ENCODE measurements at regions not wholly inside any gene's neighbourhood (a gene's known extent, or its start where the extent isn't known, plus 50 kb on each side); places are given as distances from the start of the nearest gene placed in this dataset.

- TF ChIP-seq ZNF462 (CRISPR knock-in tag; IDR thresholded peaks at IDR 0.05) (no peak), REST (IDR thresholded peaks at IDR 0.05; ENCODE audit: unreplicated experiment) (no peak), STAT1 (IDR thresholded peaks at IDR 0.05; ENCODE audit: unreplicated experiment) (no peak), ZNF331 (CRISPR knock-in tag; IDR thresholded peaks at IDR 0.05; ENCODE audit: low read depth) (no peak)
Observed at GRCh38 chr6:128572294-128572693, 51.9 kb upstream of the PTPRK start (continued).

GRCh38 chr6:128570680-128571063 lies 50.3 kb upstream of the PTPRK start:
- H3K4me1 Mint-ChIP-seq, result peaks cover 11% of the 10 kb centered on the region
- Histone ChIP-seq H3K36me3 (ENCODE audit: insufficient read depth) (no peaks in the 10 kb centered on the region), H4K20me1 (replicated peaks; ENCODE audit: insufficient read depth) (no peaks in the 10 kb centered on the region), H3K4me2 (no peak overlapping the region), H3F3A (replicated peaks; ENCODE audit: low read depth) (no peaks in the 10 kb centered on the region), H3K27me3 (ENCODE audit: insufficient read depth) (no peaks in the 10 kb centered on the region), H2AFZ (peak overlapping the region; percentile 61; the same call in 1 of the 2 replicates), H3K27ac (ENCODE audit: low read depth) (no peak overlapping the region), H3K4me1 (ENCODE audit: insufficient read depth) (no peaks in the 10 kb centered on the region; the same call in 1 of the 2 replicates), H3K9me2 (ENCODE audit: insufficient read depth) (no peaks in the 10 kb centered on the region), H3K79me2 (replicated peaks; ENCODE audit: insufficient read depth) (no peaks in the 10 kb centered on the region), H3K4me3 (no peak overlapping the region)
- DNase-seq (ENCODE audit: low spot score), result no peak
- peaks cover 4% of the 10 kb centered on the region; the same call in 1 of the 3 replicates for H3K9me3 Mint-ChIP-seq
- no peak for TF ChIP-seq POLR2AphosphoS5 (IDR thresholded peaks at IDR 0.05; ENCODE audit: low read depth)
- H3K4me3 Mint-ChIP-seq, result no peak overlapping the region
- H3K36me3 Mint-ChIP-seq (ENCODE audit: low read depth), result no peaks in the 10 kb centered on the region
- peaks cover 1% of the 10 kb centered on the region for H3K27me3 Mint-ChIP-seq (ENCODE audit: insufficient read depth, low read depth, poor library complexity)
- H3K27ac Mint-ChIP-seq, result no peak overlapping the region
- ATAC-seq, result no peak

Measured in GM23338 (cell line).